ENCODE measurements at regions not wholly inside any gene's neighbourhood (a gene's known extent, or its start where the extent isn't known, plus 50 kb on each side); places are given as distances from the start of the nearest gene placed in this dataset.

GRCh38 chr9:88751781-88752180 lies 216.8 kb downstream of the NXNL2 start:
- WGBS (ENCODE audit: insufficient coverage): 100% methylated on average over 3 of the region's 8 CpGs
- Histone ChIP-seq H3K27me3 (ENCODE audit: control insufficient read depth in 2 of 2, insufficient read depth in 2 of 2, low read length in 2 of 2) (peaks cover 0 to 4% of the 10 kb centered on the region in 2 donors), H3K36me3 (replicated peaks in 1 of 2; ENCODE audit: control insufficient read depth in 1 of 2, insufficient read depth in 2 of 2, low read length in 2 of 2) (no peaks in the 10 kb centered on the region), H3K9ac (ENCODE audit: insufficient read depth, low read length, poor library complexity, severe bottlenecking) (no peak overlapping the region), H3K4me1 (ENCODE audit: control insufficient read depth in 1 of 2, insufficient read depth in 2 of 2, low read length in 2 of 2) (no peaks in the 10 kb centered on the region), H3K4me3 (replicated peaks in 1 of 3; ENCODE audit: low read depth in 2 of 3, low read length in 3 of 3) (no peak overlapping the region), H4K20me1 (ENCODE audit: insufficient read depth, low read length) (no peaks in the 10 kb centered on the region), H3K27ac (ENCODE audit: low read depth in 1 of 2, low read length in 2 of 2) (no peak overlapping the region), H3K9me3 (replicated peaks in 1 of 2; ENCODE audit: control insufficient read depth in 1 of 2, insufficient read depth in 1 of 2, low read length in 2 of 2) (peaks cover 0 to 7% of the 10 kb centered on the region in 2 donors), H3K4me2 (replicated peaks; ENCODE audit: extremely low read depth, low read length, poor library complexity, severe bottlenecking) (no peak overlapping the region), H3K79me2 (ENCODE audit: insufficient read depth, low read length) (no peaks in the 10 kb centered on the region), H2AFZ (ENCODE audit: insufficient read depth, low read depth, low read length, poor library complexity, severe bottlenecking) (no peak overlapping the region)
- TF ChIP-seq CTCF (IDR thresholded peaks at IDR 0.05): no peak
- no peak for DNase-seq
- Mint-ChIP-seq H3K4me1 (no peaks in the 10 kb centered on the region), H3K9me3 (peaks cover 0 to 7% (median 4%) of the 10 kb centered on the region in 7 donors), H3K27ac (no peak overlapping the region), H3K36me3 (no peaks in the 10 kb centered on the region), H3K4me3 (no peak overlapping the region), H3K27me3 (ENCODE audit: low read depth in 3 of 3) (peaks cover 1 to 8% (median 4%) of the 10 kb centered on the region in 3 donors)
- intact Hi-C loops (cut with micrococcal nuclease): no loop called here

DNA sequence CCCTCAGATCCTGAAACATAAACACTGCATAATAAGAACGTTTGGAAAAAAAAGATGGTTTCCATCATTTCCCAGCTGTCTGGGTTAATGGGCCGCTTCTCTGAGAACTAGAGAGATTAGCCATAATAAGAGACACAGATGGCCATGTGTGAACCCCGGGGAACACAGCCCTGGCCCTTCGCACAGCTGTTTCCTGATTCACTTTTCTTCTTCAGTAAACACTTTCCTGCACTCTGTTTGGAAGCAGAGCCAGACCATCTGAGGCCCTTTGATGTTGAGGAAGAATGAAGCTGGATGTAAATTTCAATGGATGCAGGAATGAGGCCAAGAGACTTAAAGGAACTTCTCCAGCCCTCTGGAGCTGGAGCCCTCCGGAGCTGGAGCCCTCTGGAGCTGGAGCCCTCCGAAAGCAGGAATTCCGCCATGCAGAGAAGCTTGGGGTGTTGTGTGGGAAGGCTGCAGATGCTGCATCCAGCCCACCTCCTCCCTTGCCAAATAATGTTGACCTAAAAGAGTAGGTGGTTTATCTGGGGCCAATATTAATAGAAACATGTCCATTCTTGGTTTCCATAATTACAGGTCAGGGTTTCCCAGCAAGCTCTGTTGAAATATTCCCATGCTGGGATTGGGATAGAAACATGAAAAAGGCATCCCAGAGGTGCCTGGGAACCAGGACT lies 218.9 kb downstream of the NXNL2 start:
- no peak overlapping the region for H3K9ac ChIP-seq (ENCODE audit: insufficient read depth, low read length, poor library complexity, severe bottlenecking)
- Mint-ChIP-seq H3K36me3 (no peaks in the 10 kb centered on the region), H3K27ac (no peak overlapping the region), H3K4me3 (no peak overlapping the region), H3K27me3 (ENCODE audit: low read depth in 3 of 3) (peaks cover 4 to 8% (median 8%) of the 10 kb centered on the region in 3 donors), H3K9me3 (peaks cover 0 to 7% (median 4%) of the 10 kb centered on the region in 7 donors), H3K4me1 (no peaks in the 10 kb centered on the region)
- H3K79me2 ChIP-seq (ENCODE audit: insufficient read depth, low read length): no peaks in the 10 kb centered on the region
- intact Hi-C loops (cut with micrococcal nuclease): no loop called here
- H3K4me2 ChIP-seq (replicated peaks; ENCODE audit: extremely low read depth, low read length, poor library complexity, severe bottlenecking): no peak overlapping the region
- TF ChIP-seq CTCF (IDR thresholded peaks at IDR 0.05): no peak
- no peak overlapping the region for H3K27ac ChIP-seq (ENCODE audit: low read depth in 1 of 2, low read length in 2 of 2)
- no peaks in the 10 kb centered on the region for H3K4me1 ChIP-seq (ENCODE audit: control insufficient read depth in 1 of 2, insufficient read depth in 2 of 2, low read length in 2 of 2)
- no peaks in the 10 kb centered on the region for H4K20me1 ChIP-seq (ENCODE audit: insufficient read depth, low read length)
- peaks cover 0 to 4% of the 10 kb centered on the region in 2 donors for H3K27me3 ChIP-seq (ENCODE audit: control insufficient read depth in 2 of 2, insufficient read depth in 2 of 2, low read length in 2 of 2)
- H2AFZ ChIP-seq (ENCODE audit: insufficient read depth, low read depth, low read length, poor library complexity, severe bottlenecking): no peak overlapping the region
- H3K4me3 ChIP-seq (replicated peaks in 1 of 3; ENCODE audit: low read depth in 2 of 3, low read length in 3 of 3): no peak overlapping the region
- H3K9me3 ChIP-seq (replicated peaks in 1 of 2; ENCODE audit: control insufficient read depth in 1 of 2, insufficient read depth in 1 of 2, low read length in 2 of 2): peaks cover 0 to 7% of the 10 kb centered on the region in 2 donors
- WGBS (ENCODE audit: insufficient coverage): 52% methylated on average over 5 of the region's 7 CpGs
- no peak for DNase-seq
- H3K36me3 ChIP-seq (replicated peaks in 1 of 2; ENCODE audit: control insufficient read depth in 1 of 2, insufficient read depth in 2 of 2, low read length in 2 of 2): no peaks in the 10 kb centered on the region

All from CD14-positive monocyte (primary cell).